CD4-positive, alpha-beta T cell treated with Interleukin-17A for 1 hour (primary cell): ENCODE measurements at regions not wholly inside any gene's neighbourhood (a gene's known extent, or its start where the extent isn't known, plus 50 kb on each side); places are given as distances from the start of the nearest gene placed in this dataset.
"Not testable (repeated sequence)": the region's sequence is repeated elsewhere in the genome, so short reads cannot be mapped to it uniquely, and the experiment has no call there.

ENCODE experiments used
- DNase-seq: peaks from one replicate; pipeline ENCODE4 v3.0.0-alpha.2; 2020

- DNase-seq, result no peak
These were observed 385.5 kb upstream of the HNRNPA3 start for GRCh38 chr2:176826984-176827668.

- DNase-seq, result peak; percentile 35
These were observed 382.2 kb upstream of the HNRNPA3 start for GRCh38 chr2:176830362-176830761.

- DNase-seq, result no peak
These were observed 380.5 kb upstream of the HNRNPA3 start for GRCh38 chr2:176832086-176832485.

GRCh38 chr2:176833671-176834070 is 378.9 kb upstream of the HNRNPA3 start:
- DNase-seq, result no peak

- no peak for DNase-seq
These were observed 378.4 kb upstream of the HNRNPA3 start for GRCh38 chr2:176834226-176834625.

GRCh38 chr2:176843208-176843607 is 369.4 kb upstream of the HNRNPA3 start:
- no peak for DNase-seq

- DNase-seq, result peak; percentile 14
These were observed 368.1 kb upstream of the HNRNPA3 start for GRCh38 chr2:176844461-176844860.

- no peak for DNase-seq
These were observed 366.9 kb upstream of the HNRNPA3 start for GRCh38 chr2:176845718-176846117.

- DNase-seq, result no peak
These were observed 365.0 kb upstream of the HNRNPA3 start for GRCh38 chr2:176847575-176847974.

- DNase-seq, result no peak
These were observed 363.8 kb upstream of the HNRNPA3 start for GRCh38 chr2:176848844-176849243.

GRCh38 chr2:176851200-176851888 is 361.2 kb upstream of the HNRNPA3 start:
- DNase-seq, result no peak

- DNase-seq, result no peak
These were observed 360.6 kb upstream of the HNRNPA3 start for GRCh38 chr2:176851889-176852483.

GRCh38 chr2:176852667-176853066 is 359.9 kb upstream of the HNRNPA3 start:
- peak; percentile 63 for DNase-seq

GRCh38 chr2:176854062-176854461 is 358.5 kb upstream of the HNRNPA3 start:
- DNase-seq, result no peak

GRCh38 chr2:176854878-176855277 is 357.7 kb upstream of the HNRNPA3 start:
- no peak for DNase-seq

GRCh38 chr2:176856683-176857082 is 355.9 kb upstream of the HNRNPA3 start:
- DNase-seq, result peak; percentile 4

GRCh38 chr2:176865336-176865735 is 347.3 kb upstream of the HNRNPA3 start:
- no peak for DNase-seq

- no peak for DNase-seq
These were observed 340.2 kb upstream of the HNRNPA3 start for GRCh38 chr2:176872406-176872805.

- no peak for DNase-seq
These were observed 339.2 kb upstream of the HNRNPA3 start for GRCh38 chr2:176873403-176873802.

GRCh38 chr2:176876493-176877103 is 336.0 kb upstream of the HNRNPA3 start:
- no peak for DNase-seq

- DNase-seq, result no peak
These were observed 333.1 kb upstream of the HNRNPA3 start for GRCh38 chr2:176879426-176879995.

GRCh38 chr2:176882045-176882444 is 330.5 kb upstream of the HNRNPA3 start:
- not testable (repeated sequence) for DNase-seq

GRCh38 chr2:176885001-176885643 is 327.5 kb upstream of the HNRNPA3 start:
- DNase-seq, result no peak
